ENCODE measurements at regions not wholly inside any gene's neighbourhood (a gene's known extent, or its start where the extent isn't known, plus 50 kb on each side); places are given as distances from the start of the nearest gene placed in this dataset.

DNA sequence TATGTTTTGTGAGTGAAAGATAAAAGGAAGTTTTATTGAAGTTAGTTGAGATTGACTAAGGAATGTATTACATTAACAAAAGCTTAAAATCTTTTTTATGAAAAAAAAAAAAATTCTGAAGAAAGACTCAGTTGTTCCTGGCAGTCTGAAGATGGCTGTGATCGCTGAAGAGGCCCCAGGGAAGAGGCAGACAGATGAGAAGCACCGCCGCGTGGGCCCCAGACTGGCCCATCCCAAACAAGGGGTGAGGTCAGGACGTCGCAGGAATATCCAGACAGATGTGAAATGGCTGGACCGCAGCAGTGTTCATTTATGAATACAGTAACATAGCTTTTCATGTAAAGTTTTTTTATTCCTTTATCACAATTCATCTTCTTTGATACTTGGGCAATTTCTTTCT, 194.2 kb downstream of the TBXT start:
- TF ChIP-seq, protein P1, sequence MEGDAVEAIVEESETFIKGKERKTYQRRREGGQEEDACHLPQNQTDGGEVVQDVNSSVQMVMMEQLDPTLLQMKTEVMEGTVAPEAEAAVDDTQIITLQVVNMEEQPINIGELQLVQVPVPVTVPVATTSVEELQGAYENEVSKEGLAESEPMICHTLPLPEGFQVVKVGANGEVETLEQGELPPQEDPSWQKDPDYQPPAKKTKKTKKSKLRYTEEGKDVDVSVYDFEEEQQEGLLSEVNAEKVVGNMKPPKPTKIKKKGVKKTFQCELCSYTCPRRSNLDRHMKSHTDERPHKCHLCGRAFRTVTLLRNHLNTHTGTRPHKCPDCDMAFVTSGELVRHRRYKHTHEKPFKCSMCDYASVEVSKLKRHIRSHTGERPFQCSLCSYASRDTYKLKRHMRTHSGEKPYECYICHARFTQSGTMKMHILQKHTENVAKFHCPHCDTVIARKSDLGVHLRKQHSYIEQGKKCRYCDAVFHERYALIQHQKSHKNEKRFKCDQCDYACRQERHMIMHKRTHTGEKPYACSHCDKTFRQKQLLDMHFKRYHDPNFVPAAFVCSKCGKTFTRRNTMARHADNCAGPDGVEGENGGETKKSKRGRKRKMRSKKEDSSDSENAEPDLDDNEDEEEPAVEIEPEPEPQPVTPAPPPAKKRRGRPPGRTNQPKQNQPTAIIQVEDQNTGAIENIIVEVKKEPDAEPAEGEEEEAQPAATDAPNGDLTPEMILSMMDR (IDR thresholded peaks at IDR 0.05), result no peak
- no peak for TF ChIP-seq POLR2A (IDR thresholded peaks at IDR 0.05)
